H1 (cell line): ENCODE measurements at regions not wholly inside any gene's neighbourhood (a gene's known extent, or its start where the extent isn't known, plus 50 kb on each side); places are given as distances from the start of the nearest gene placed in this dataset.

Experiments used
- CHD1 ChIP-seq: IDR thresholded peaks from 2 replicates; pipeline ENCODE4 v1.6.1; 2012; ENCODE audit warnings: low read depth, low read length, improper control_type of control experiment

DNA sequence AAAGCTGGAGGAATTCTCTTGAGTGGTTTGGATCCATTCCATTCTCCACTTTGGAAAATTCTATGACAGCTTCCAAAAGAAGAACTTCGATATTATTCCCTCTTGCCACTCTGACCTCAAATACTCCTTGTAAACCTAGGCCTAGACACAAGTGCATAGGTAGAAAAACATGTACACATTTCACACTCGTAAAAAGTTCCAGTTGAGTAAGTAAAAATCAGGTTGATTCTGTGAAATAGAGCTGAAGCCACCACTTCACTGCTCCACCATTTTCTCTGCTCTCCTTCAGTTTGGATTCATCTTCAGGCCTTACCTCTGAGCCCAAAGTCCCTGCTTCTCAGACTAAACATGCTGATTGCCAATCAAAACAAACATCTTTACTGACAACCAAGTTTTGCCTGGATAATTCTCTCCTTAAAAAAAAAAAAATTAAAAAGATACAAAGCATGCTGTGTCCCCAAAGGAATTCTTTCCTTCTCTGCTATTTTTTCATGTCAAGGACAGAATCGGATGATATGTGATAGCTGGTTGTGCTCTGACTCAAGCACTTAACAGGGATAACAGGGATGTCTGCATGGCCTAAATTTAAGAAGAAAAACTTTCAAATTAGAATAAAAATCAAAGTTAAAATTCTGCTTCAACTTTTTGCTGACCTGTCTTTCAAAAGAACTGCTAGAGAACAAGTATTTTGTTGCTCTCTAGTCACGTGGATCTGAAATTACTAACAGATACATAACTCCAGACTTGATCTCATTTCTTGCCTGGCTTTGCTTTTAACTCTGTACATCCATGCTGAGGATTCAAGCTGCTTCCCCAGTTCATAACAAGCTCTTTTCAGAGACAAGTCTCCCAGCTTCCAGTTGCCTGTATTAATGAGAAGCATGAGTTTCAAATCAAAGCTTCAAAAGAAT lies 420.9 kb upstream of the INTU start (continued):
- TF ChIP-seq CHD1 = no peak
